HEK293 (cell line): ENCODE measurements at regions not wholly inside any gene's neighbourhood (a gene's known extent, or its start where the extent isn't known, plus 50 kb on each side); places are given as distances from the start of the nearest gene placed in this dataset.

Experiments
- CTCF ChIP-seq: fragments of 450-650 bp; formaldehyde crosslinking; IDR thresholded peaks from 2 replicates; pipeline ENCODE4 v1.5.1; 2016; ENCODE audit warnings: missing biosample characterization, missing genetic modification characterization
- SP2 ChIP-seq: fragments of 450-650 bp; formaldehyde crosslinking; IDR thresholded peaks from 2 replicates; pipeline ENCODE4 v1.5.1; 2016; ENCODE audit warnings: missing biosample characterization, missing genetic modification characterization
- ZEB2 ChIP-seq: fragments of 450-650 bp; formaldehyde crosslinking; IDR thresholded peaks from 2 replicates; pipeline ENCODE4 v1.5.1; 2016; ENCODE audit warnings: missing biosample characterization, missing genetic modification characterization
- ZNF146 ChIP-seq: fragments of 450-650 bp; formaldehyde crosslinking; IDR thresholded peaks from 2 replicates; pipeline ENCODE4 v1.5.1; 2016; ENCODE audit warnings: missing biosample characterization, missing genetic modification characterization
- ZNF24 ChIP-seq: fragments of 450-650 bp; formaldehyde crosslinking; IDR thresholded peaks from 2 replicates; pipeline ENCODE4 v1.5.1; 2016; ENCODE audit warnings: missing biosample characterization, missing genetic modification characterization
- ZNF274 ChIP-seq, 2 experiments: fragments of 200-500 bp in 1 of 2; fragments of 450-650 bp in 1 of 2; sonication (Bioruptor generic) in 1 of 2; formaldehyde crosslinking in 1 of 2; IDR thresholded peaks; 2 replicates each; pipeline versions ENCODE4 v1.5.1 to v1.6.1; 2014 to 2016; ENCODE audit warnings: borderline replicate concordance in 1 of 2, inconsistent platforms in 1 of 2, low read length in 1 of 2, missing biosample characterization in 1 of 2, missing genetic modification characterization in 1 of 2
- ZNF548 ChIP-seq: fragments of 450-650 bp; formaldehyde crosslinking; IDR thresholded peaks from 2 replicates; pipeline ENCODE4 v1.5.1; 2016; ENCODE audit warnings: missing biosample characterization, missing genetic modification characterization
- ZNF600 ChIP-seq: fragments of 450-650 bp; formaldehyde crosslinking; IDR thresholded peaks from 2 replicates; pipeline ENCODE4 v1.5.1; 2016; ENCODE audit warnings: missing biosample characterization, missing genetic modification characterization
- ZNF629 ChIP-seq: fragments of 450-650 bp; formaldehyde crosslinking; IDR thresholded peaks from 2 replicates; pipeline ENCODE4 v1.5.1; 2017; ENCODE audit warnings: missing biosample characterization, missing genetic modification characterization
- ZNF704 ChIP-seq: fragments of 450-650 bp; formaldehyde crosslinking; IDR thresholded peaks from 2 replicates; pipeline ENCODE4 v1.5.1; 2016; ENCODE audit warnings: missing biosample characterization, missing genetic modification characterization
- ZNF76 ChIP-seq: fragments of 450-650 bp; formaldehyde crosslinking; IDR thresholded peaks from 2 replicates; pipeline ENCODE4; 2016; ENCODE audit warnings: low read depth, missing biosample characterization, missing genetic modification characterization, borderline replicate concordance
- ZNF843 ChIP-seq: fragments of 450-650 bp; formaldehyde crosslinking; IDR thresholded peaks from 2 replicates; pipeline ENCODE4 v1.5.1; 2016; ENCODE audit warnings: missing biosample characterization, missing genetic modification characterization

- TF ChIP-seq CTCF (tag by site-specific recombination) (no peak), ZNF843 (tag by site-specific recombination) (no peak), SP2 (no peak), ZNF629 (tag by site-specific recombination) (no peak), ZEB2 (tag by site-specific recombination) (no peak), ZNF704 (tag by site-specific recombination) (no peak), ZNF274 (IDR thresholded peaks at IDR 0.05; ENCODE audit: low read length) (no peak), ZNF274 (tag by site-specific recombination; IDR thresholded peaks at IDR 0.05; ENCODE audit: borderline replicate concordance) (no peak), ZNF146 (no peak), ZNF24 (no peak), ZNF548 (tag by site-specific recombination) (no peak), ZNF600 (tag by site-specific recombination) (no peak), ZNF76 (tag by site-specific recombination) (no peak)
Observed at GRCh38 chr6:113779656-113780055, 77.5 kb upstream of the MARCKS start.
